ENCODE measurements at regions not wholly inside any gene's neighbourhood (a gene's known extent, or its start where the extent isn't known, plus 50 kb on each side); places are given as distances from the start of the nearest gene placed in this dataset.
A peak's percentile ranks its signal among the peaks of the same experiment; 100 is the strongest.

DNA sequence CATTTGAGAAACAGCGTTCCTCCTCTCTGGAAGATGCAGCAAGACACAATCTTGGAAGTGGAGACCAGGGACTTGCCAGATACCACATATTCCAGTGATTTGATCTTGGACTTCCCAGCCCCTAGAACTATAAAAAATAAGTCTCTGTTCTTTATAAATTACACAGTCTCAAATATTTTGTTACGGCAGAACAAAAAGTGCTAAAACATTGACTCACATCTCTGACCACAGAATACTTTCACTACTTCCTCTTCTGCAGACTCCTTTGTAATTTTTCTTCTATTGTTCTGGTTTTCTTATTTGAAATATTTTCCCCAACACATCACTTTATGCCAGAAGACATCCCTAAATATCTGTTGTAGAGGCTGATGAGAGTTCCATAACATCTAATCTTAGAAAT, 706.1 kb upstream of the CDH18 start:
- no peak overlapping the region for H3K4me3 ChIP-seq (replicated peaks in 1 of 2; ENCODE audit: low read depth in 2 of 2, low read length in 2 of 2)
- TF ChIP-seq CTCF (IDR thresholded peaks at IDR 0.05; ENCODE audit: low read depth, low read length): no peak
- peak in 1 of 2 donors; percentile 52 for DNase-seq (ENCODE audit: low read depth in 2 of 2)

- DNase-seq (ENCODE audit: low read depth in 2 of 2): no peak
- no peak overlapping the region for H3K4me3 ChIP-seq (replicated peaks in 1 of 2; ENCODE audit: low read depth in 2 of 2, low read length in 2 of 2)
- no peak for TF ChIP-seq CTCF (IDR thresholded peaks at IDR 0.05; ENCODE audit: low read depth, low read length)
Measured at GRCh38 chr5:20692913-20693312, 704.9 kb upstream of the CDH18 start.

- no peak for TF ChIP-seq CTCF (IDR thresholded peaks at IDR 0.05; ENCODE audit: low read depth, low read length)
- DNase-seq (ENCODE audit: low read depth in 2 of 2): no peak
- no peak overlapping the region for H3K4me3 ChIP-seq (replicated peaks in 1 of 2; ENCODE audit: low read depth in 2 of 2, low read length in 2 of 2)
Measured at GRCh38 chr5:20683241-20683940, 695.4 kb upstream of the CDH18 start.

GRCh38 chr5:20680718-20681302, 692.8 kb upstream of the CDH18 start:
- no peak for TF ChIP-seq CTCF (IDR thresholded peaks at IDR 0.05; ENCODE audit: low read depth, low read length)
- no peak for DNase-seq (ENCODE audit: low read depth in 2 of 2)
- no peak overlapping the region for H3K4me3 ChIP-seq (replicated peaks in 1 of 2; ENCODE audit: low read depth in 2 of 2, low read length in 2 of 2)

DNA sequence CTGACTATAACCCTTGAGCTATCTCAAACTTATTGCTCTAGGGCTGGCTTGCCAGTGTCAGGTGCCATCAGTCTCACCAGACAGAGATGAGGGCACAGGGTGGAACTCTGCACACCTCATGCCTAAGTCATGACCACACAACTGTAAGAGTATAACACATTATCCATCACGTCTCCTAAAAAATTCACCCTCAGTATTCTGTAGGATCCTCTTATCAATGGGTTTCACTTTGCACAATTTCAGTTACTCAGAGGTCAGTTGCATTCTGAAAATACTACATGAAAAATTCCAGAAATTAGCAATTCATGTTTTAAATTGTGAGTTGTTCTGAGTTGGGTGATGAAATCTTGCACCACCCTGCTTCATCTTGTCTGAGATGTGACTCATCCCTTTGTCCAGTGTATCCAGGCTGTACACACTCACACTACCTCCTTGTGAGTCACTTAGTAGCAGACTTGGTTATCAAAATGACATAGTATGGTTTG, 690.9 kb upstream of the CDH18 start:
- TF ChIP-seq CTCF (IDR thresholded peaks at IDR 0.05; ENCODE audit: low read depth, low read length): no peak
- no peak overlapping the region for H3K4me3 ChIP-seq (replicated peaks in 1 of 2; ENCODE audit: low read depth in 2 of 2, low read length in 2 of 2)
- DNase-seq (ENCODE audit: low read depth in 2 of 2): peak; percentile 80 to 93

DNA sequence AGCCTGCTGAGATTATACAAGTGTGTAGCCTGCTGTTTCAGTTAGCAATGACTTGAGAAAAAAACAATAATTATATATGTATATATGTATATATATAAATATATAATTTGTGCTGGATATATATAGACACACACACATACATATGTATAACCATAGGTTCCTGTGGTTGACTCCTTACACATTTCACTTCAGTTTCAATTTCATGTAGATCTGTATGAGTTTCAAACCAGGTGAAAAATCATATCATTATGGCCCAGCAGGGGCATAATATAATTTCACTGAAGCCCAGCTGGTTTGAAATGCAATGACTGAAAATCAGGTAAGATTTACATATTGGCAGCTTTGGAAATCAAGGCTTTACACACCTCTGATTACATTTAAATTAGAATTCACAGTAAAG, 690.4 kb upstream of the CDH18 start:
- TF ChIP-seq CTCF (IDR thresholded peaks at IDR 0.05; ENCODE audit: low read depth, low read length): no peak
- no peak overlapping the region for H3K4me3 ChIP-seq (replicated peaks in 1 of 2; ENCODE audit: low read depth in 2 of 2, low read length in 2 of 2)
- DNase-seq (ENCODE audit: low read depth in 2 of 2): no peak
